MCF 10A (cell line): ENCODE measurements at regions not wholly inside any gene's neighbourhood (a gene's known extent, or its start where the extent isn't known, plus 50 kb on each side); places are given as distances from the start of the nearest gene placed in this dataset.

Source experiments
- BruUV-seq: library from RNA; stranded (reverse); fragments of 400-500 nt; replicated peaks from 2 replicates; lab custom pipeline; 2021; lab: Mats Ljungman, UMichigan
- CTCF ChIA-PET: fragments of 300-600 bp; sonication (Branson Sonifier 250); formaldehyde crosslinking; extraction: SDS; loops from one replicate; lab custom pipeline; 2021; ENCODE audit warnings: antibody characterized with exemption, inconsistent platforms; lab: Yijun Ruan, JAX
- POLR2A ChIA-PET: fragments of 300-600, 350-650 bp; sonication (Branson Sonifier 250); formaldehyde crosslinking; extraction: SDS; loops from one replicate; lab custom pipeline; 2020; ENCODE audit warnings: antibody characterized with exemption, inconsistent platforms; lab: Yijun Ruan, JAX
- DNase-seq: peaks from one replicate; pipeline ENCODE4 v3.0.0-alpha.2; 2018; ENCODE audit not compliant: unreplicated experiment
- H3K27ac Mint-ChIP-seq: one replicate; pipeline ENCODE4 v1.8.0; 2022; ENCODE audit warnings: mild to moderate bottlenecking, low read depth, mixed read lengths; ENCODE audit not compliant: unreplicated experiment
- H3K27me3 Mint-ChIP-seq: one replicate; pipeline ENCODE4 v1.8.0; 2022; ENCODE audit warnings: mixed read lengths; ENCODE audit not compliant: insufficient read depth, unreplicated experiment
- H3K36me3 Mint-ChIP-seq: one replicate; pipeline ENCODE4 v1.8.0; 2022; ENCODE audit warnings: mild to moderate bottlenecking, moderate library complexity, mixed read lengths; ENCODE audit not compliant: insufficient read depth, unreplicated experiment
- H3K4me1 Mint-ChIP-seq: one replicate; pipeline ENCODE4 v1.8.0; 2022; ENCODE audit warnings: mixed read lengths; ENCODE audit not compliant: insufficient read depth, unreplicated experiment
- H3K4me3 Mint-ChIP-seq: one replicate; pipeline ENCODE4 v1.8.0; 2022; ENCODE audit warnings: mild to moderate bottlenecking, moderate library complexity, mixed read lengths; ENCODE audit not compliant: unreplicated experiment
- H3K9me3 Mint-ChIP-seq: one replicate; pipeline ENCODE4 v1.8.0; 2022; ENCODE audit warnings: mixed read lengths; ENCODE audit not compliant: unreplicated experiment
- intact Hi-C: fragments of 100-400 bp; cut with micrococcal nuclease; formaldehyde crosslinking; loops from 2 replicates; pipeline ENCODE4 v1.14.1; 2022
- TF ChIP-seq, protein P1 (sequence below): fragments of 200-600 bp; IDR thresholded peaks from one replicate; pipeline ENCODE4 v1.8.0; 2022; ENCODE audit warnings: antibody characterized with exemption, mild to moderate bottlenecking; ENCODE audit not compliant: unreplicated experiment

DNA sequence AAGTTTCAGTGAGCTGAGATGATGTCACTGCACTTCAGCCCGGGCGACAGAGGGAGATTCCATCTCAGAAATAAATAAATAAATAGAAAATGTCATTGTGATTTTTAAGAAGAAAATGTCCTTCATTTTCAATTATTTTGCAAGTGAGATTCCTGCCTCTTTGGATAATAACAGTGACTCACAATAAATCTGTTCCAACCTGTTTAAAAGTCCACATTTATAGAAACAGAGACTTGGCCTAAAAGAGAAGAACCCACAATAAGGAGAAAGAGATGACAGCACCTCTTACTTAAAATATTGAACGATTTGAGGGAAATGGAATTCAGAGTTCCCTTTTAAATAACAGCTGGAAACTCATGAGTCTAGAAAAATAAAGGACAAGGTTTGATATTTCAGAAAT, 373.4 kb upstream of the NOX3 start:
- intact Hi-C loops = no loop called here
- POLR2A ChIA-PET = interaction anchor here (0.6 to 0.8 kb wide), 3 partner anchors 8 to 285 kb away, joined by 3 to 4 read pairs (median 3); no protein-coding TSS in a partner anchor
- Mint-ChIP-seq H3K27me3 (no peaks in the 10 kb centered on the region), H3K36me3 (no peaks in the 10 kb centered on the region), H3K9me3 (no peaks in the 10 kb centered on the region), H3K4me1 (peaks cover 4% of the 10 kb centered on the region), H3K4me3 (no peak overlapping the region), H3K27ac (no peak overlapping the region)
- no peak for DNase-seq
- no TSS peak for BruUV-seq
- TF ChIP-seq, protein P1, sequence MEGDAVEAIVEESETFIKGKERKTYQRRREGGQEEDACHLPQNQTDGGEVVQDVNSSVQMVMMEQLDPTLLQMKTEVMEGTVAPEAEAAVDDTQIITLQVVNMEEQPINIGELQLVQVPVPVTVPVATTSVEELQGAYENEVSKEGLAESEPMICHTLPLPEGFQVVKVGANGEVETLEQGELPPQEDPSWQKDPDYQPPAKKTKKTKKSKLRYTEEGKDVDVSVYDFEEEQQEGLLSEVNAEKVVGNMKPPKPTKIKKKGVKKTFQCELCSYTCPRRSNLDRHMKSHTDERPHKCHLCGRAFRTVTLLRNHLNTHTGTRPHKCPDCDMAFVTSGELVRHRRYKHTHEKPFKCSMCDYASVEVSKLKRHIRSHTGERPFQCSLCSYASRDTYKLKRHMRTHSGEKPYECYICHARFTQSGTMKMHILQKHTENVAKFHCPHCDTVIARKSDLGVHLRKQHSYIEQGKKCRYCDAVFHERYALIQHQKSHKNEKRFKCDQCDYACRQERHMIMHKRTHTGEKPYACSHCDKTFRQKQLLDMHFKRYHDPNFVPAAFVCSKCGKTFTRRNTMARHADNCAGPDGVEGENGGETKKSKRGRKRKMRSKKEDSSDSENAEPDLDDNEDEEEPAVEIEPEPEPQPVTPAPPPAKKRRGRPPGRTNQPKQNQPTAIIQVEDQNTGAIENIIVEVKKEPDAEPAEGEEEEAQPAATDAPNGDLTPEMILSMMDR = no peak
- CTCF ChIA-PET = interaction anchor here (1.2 kb wide), 1 partner anchor 35 kb away, joined by 3 read pairs; no protein-coding TSS in a partner anchor

DNA sequence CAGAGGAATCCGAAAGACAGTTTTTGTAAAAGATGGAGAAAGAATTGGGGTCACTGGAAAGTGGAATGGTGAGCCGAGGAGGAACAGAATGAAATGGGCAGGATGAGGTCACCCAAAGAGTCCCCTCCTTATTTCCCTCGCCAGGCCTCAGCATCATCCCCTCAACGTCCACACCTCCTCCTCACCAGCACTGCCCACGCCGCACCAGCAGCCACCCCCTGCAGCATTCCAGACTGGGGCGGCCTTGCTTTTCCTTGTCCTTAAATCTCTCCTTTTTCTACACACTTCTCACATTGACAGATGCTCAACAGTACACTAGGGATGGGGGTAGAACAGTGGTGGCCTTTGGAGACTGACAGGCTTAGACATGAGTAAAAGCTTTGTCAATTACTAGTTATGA, 363.1 kb upstream of the NOX3 start:
- BruUV-seq = no TSS peak
- ChIA-PET POLR2A (no interaction called here), CTCF (no interaction called here)
- no peak for DNase-seq
- H3K9me3 Mint-ChIP-seq = peaks cover 8% of the 10 kb centered on the region
- intact Hi-C loops = no loop called here
- H3K36me3 Mint-ChIP-seq = no peaks in the 10 kb centered on the region
- H3K4me3 Mint-ChIP-seq = no peak overlapping the region
- TF ChIP-seq, protein P1 = no peak
- H3K27me3 Mint-ChIP-seq = no peaks in the 10 kb centered on the region
- no peaks in the 10 kb centered on the region for H3K4me1 Mint-ChIP-seq
- no peak overlapping the region for H3K27ac Mint-ChIP-seq

DNA sequence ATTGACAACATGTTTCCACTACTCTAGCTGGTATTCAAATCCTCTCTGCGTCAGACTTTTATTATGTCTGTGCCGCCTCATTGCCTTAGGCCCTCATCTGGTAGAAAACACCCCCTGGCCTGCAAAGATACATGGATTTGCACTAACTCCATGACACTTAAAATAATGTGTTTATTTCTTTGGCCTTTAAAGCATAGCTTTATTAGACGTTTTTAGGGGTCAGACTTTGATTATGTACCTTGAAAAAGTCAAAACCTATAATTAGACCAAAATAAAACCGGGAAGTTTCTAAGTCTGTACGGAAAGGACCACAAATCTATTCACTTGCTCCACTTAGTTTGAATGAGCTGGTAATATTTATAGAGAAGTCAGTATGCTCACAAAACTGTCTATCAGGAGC, 357.9 kb upstream of the NOX3 start:
- intact Hi-C loops = no loop called here
- Mint-ChIP-seq H3K9me3 (no peaks in the 10 kb centered on the region), H3K4me3 (no peak overlapping the region), H3K36me3 (no peaks in the 10 kb centered on the region), H3K27ac (no peak overlapping the region), H3K27me3 (no peaks in the 10 kb centered on the region), H3K4me1 (no peaks in the 10 kb centered on the region)
- DNase-seq = no peak
- CTCF ChIA-PET = interaction anchor here (0.6 kb wide), 2 partner anchors 99 to 384 kb away, joined by 3 read pairs; no protein-coding TSS in a partner anchor
- TF ChIP-seq, protein P1 = no peak
- no TSS peak for BruUV-seq
- POLR2A ChIA-PET = interaction anchor here (1.2 kb wide), 1 partner anchor 12 kb away, joined by 3 read pairs; no protein-coding TSS in a partner anchor

DNA sequence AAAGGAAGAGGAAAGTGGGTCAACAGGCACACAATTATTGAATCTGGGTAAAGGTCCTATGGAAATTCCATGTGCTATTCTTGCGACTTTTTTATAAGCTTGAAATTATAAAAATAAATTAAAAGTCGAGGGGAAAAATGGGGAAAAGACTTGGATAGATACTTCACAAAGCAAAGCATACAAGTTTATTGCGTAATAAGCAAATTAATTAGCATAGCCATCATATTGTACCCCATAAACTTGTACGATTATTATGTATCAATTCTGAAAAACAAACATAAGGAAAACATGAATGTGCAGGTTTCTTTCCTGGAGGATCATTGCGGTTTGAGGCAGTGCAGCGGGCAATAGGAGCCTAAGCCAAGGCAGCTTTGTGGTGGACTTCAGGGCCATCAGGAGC, 351.6 kb upstream of the NOX3 start:
- Mint-ChIP-seq H3K4me3 (no peak overlapping the region), H3K4me1 (no peaks in the 10 kb centered on the region), H3K27me3 (no peaks in the 10 kb centered on the region), H3K9me3 (no peaks in the 10 kb centered on the region), H3K36me3 (no peaks in the 10 kb centered on the region), H3K27ac (no peak overlapping the region)
- BruUV-seq = no TSS peak
- DNase-seq = no peak
- ChIA-PET POLR2A (no interaction called here), CTCF (no interaction called here)
- TF ChIP-seq, protein P1 = no peak
- intact Hi-C loops = no loop called here
